ENCODE measurements at regions not wholly inside any gene's neighbourhood (a gene's known extent, or its start where the extent isn't known, plus 50 kb on each side); places are given as distances from the start of the nearest gene placed in this dataset.

- H3K27ac ChIP-seq: no peak overlapping the region
- TF ChIP-seq ZFX (IDR thresholded peaks at IDR 0.05; ENCODE audit: borderline replicate concordance): no peak
- no peak for TF ChIP-seq CTCF (IDR thresholded peaks at IDR 0.05)
These were observed 334.7 kb downstream of the NR2F1-AS1 start for GRCh38 chr5:93246090-93246855.

- no peak overlapping the region for H3K27ac ChIP-seq
- TF ChIP-seq ZFX (IDR thresholded peaks at IDR 0.05; ENCODE audit: borderline replicate concordance): no peak
- no peak for TF ChIP-seq CTCF (IDR thresholded peaks at IDR 0.05)
These were observed 335.8 kb downstream of the NR2F1-AS1 start for GRCh38 chr5:93245226-93245625.

- TF ChIP-seq ZFX (IDR thresholded peaks at IDR 0.05; ENCODE audit: borderline replicate concordance) (no peak), CTCF (IDR thresholded peaks at IDR 0.05) (no peak)
- no peak overlapping the region for H3K27ac ChIP-seq
These were observed 337.5 kb downstream of the NR2F1-AS1 start for GRCh38 chr5:93243481-93243880.

- TF ChIP-seq CTCF (IDR thresholded peaks at IDR 0.05) (no peak), ZFX (IDR thresholded peaks at IDR 0.05; ENCODE audit: borderline replicate concordance) (no peak)
- no peak overlapping the region for H3K27ac ChIP-seq
These were observed 340.7 kb downstream of the NR2F1-AS1 start for GRCh38 chr5:93240228-93240834.

- no peak overlapping the region for H3K27ac ChIP-seq
- no peak for TF ChIP-seq ZFX (IDR thresholded peaks at IDR 0.05; ENCODE audit: borderline replicate concordance)
- no peak for TF ChIP-seq CTCF (IDR thresholded peaks at IDR 0.05)
These were observed 344.1 kb downstream of the NR2F1-AS1 start for GRCh38 chr5:93236807-93237421.

GRCh38 chr5:93235761-93236160 is 345.3 kb downstream of the NR2F1-AS1 start:
- no peak for TF ChIP-seq CTCF (IDR thresholded peaks at IDR 0.05)
- TF ChIP-seq ZFX (IDR thresholded peaks at IDR 0.05; ENCODE audit: borderline replicate concordance): no peak

More at GRCh38 chr5:93235761-93236160, 345.3 kb downstream of the NR2F1-AS1 start:
- no peak overlapping the region for H3K27ac ChIP-seq
